Thoracic aorta (tissue), 2 donors: ENCODE measurements at regions not wholly inside any gene's neighbourhood (a gene's known extent, or its start where the extent isn't known, plus 50 kb on each side); places are given as distances from the start of the nearest gene placed in this dataset.

ENCODE experiments used
- ATAC-seq: fragments of 150-250 bp; one replicate; pipeline ENCODE4 v1.8.0; 2017; ENCODE audit warnings: low read depth; ENCODE audit not compliant: insufficient number of reproducible peaks, low FRiP score
- DNase-seq: peaks from one replicate; pipeline ENCODE4 v3.0.0-alpha.2; 2020; ENCODE audit warnings: low spot score
- H3K27ac ChIP-seq, 2 donors: fragments of 200-600 bp; sonication (generic); 1 replicate in 1 of 2; 2 replicates in 1 of 2; pipeline ENCODE4 v1.5.1; 2016; ENCODE audit warnings: mild to moderate bottlenecking in 2 of 2, moderate library complexity in 2 of 2
- H3K27me3 ChIP-seq: fragments of 200-600 bp; sonication (generic); replicated peaks from 2 replicates; pipeline ENCODE4 v1.6.0; 2016; ENCODE audit warnings: mild to moderate bottlenecking; ENCODE audit not compliant: insufficient read depth
- H3K36me3 ChIP-seq: fragments of 200-600 bp; sonication (generic); one replicate; pipeline ENCODE4 v1.5.1; 2016
- H3K4me1 ChIP-seq, 2 donors: fragments of 200-600 bp; sonication (generic); 1 replicate in 1 of 2; 2 replicates in 1 of 2; pipeline versions ENCODE4 v1.5.1 to v1.6.0; 2016; ENCODE audit warnings: low read depth in 2 of 2, mild to moderate bottlenecking in 1 of 2; ENCODE audit not compliant: control insufficient read depth in 1 of 2
- H3K4me3 ChIP-seq: fragments of 200-600 bp; sonication (generic); 2 replicates; pipeline ENCODE4 v1.5.1; 2016; ENCODE audit warnings: mild to moderate bottlenecking
- H3K9me3 ChIP-seq: fragments of 200-600 bp; sonication (generic); 2 replicates; pipeline ENCODE4 v1.5.1; 2016
- CTCF ChIP-seq: fragments of 200-600 bp; sonication (generic); IDR thresholded peaks from one replicate; pipeline ENCODE4 v1.5.1; 2019; ENCODE audit warnings: antibody characterized with exemption

- Histone ChIP-seq H3K9me3 (peaks cover 3% of the 10 kb centered on the region), H3K27ac (no peak overlapping the region), H3K4me1 (no peaks in the 10 kb centered on the region), H3K27me3 (no peaks in the 10 kb centered on the region), H3K36me3 (no peaks in the 10 kb centered on the region), H3K4me3 (no peak overlapping the region)
- TF ChIP-seq CTCF: no peak
- DNase-seq (no peak), ATAC-seq (no peak)
Measured at GRCh38 chr6:170040906-170041305, 250.0 kb downstream of the DLL1 start.

- H3K27me3 ChIP-seq: no peaks in the 10 kb centered on the region
- no peaks in the 10 kb centered on the region for H3K4me1 ChIP-seq
- no peaks in the 10 kb centered on the region for H3K36me3 ChIP-seq
- ATAC-seq (no peak), DNase-seq (no peak)
- H3K27ac ChIP-seq: no peak overlapping the region
- H3K4me3 ChIP-seq: no peak overlapping the region
- peaks cover 3% of the 10 kb centered on the region for H3K9me3 ChIP-seq
- TF ChIP-seq CTCF: no peak
Measured at GRCh38 chr6:170040115-170040500, 250.8 kb downstream of the DLL1 start.

- H3K9me3 ChIP-seq: peaks cover 3% of the 10 kb centered on the region
- no peaks in the 10 kb centered on the region for H3K36me3 ChIP-seq
- ATAC-seq (no peak), DNase-seq (no peak)
- no peak overlapping the region for H3K27ac ChIP-seq
- no peak overlapping the region for H3K4me3 ChIP-seq
- TF ChIP-seq CTCF: no peak
- H3K27me3 ChIP-seq: no peaks in the 10 kb centered on the region
- H3K4me1 ChIP-seq: no peaks in the 10 kb centered on the region
Measured at GRCh38 chr6:170039156-170040114, 251.4 kb downstream of the DLL1 start.

GRCh38 chr6:170038708-170039107 is 252.2 kb downstream of the DLL1 start:
- Histone ChIP-seq H3K36me3 (no peaks in the 10 kb centered on the region), H3K4me3 (no peak overlapping the region), H3K27me3 (no peaks in the 10 kb centered on the region), H3K27ac (no peak overlapping the region), H3K4me1 (no peaks in the 10 kb centered on the region), H3K9me3 (peaks cover 3% of the 10 kb centered on the region)
- ATAC-seq: no peak
- no peak for DNase-seq
- TF ChIP-seq CTCF: no peak

- DNase-seq (no peak), ATAC-seq (no peak)
- TF ChIP-seq CTCF: no peak
Measured at GRCh38 chr6:170038251-170038650, 252.6 kb downstream of the DLL1 start.

More at GRCh38 chr6:170038251-170038650, 252.6 kb downstream of the DLL1 start:
- Histone ChIP-seq H3K27ac (no peak overlapping the region), H3K27me3 (no peaks in the 10 kb centered on the region), H3K4me3 (no peak overlapping the region), H3K9me3 (peaks cover 3% of the 10 kb centered on the region), H3K4me1 (no peaks in the 10 kb centered on the region), H3K36me3 (no peaks in the 10 kb centered on the region)
